Neural cell (in vitro differentiated cells): ENCODE measurements at regions not wholly inside any gene's neighbourhood (a gene's known extent, or its start where the extent isn't known, plus 50 kb on each side); places are given as distances from the start of the nearest gene placed in this dataset.

ENCODE experiments used
- MXI1 ChIP-seq: fragments of 450-650 bp; conservative IDR thresholded peaks from 2 replicates; pipeline ENCODE4 v1.6.1; 2014; ENCODE audit warnings: antibody characterized with exemption, mild to moderate bottlenecking; ENCODE audit not compliant: poor library complexity, severe bottlenecking
- RAD21 ChIP-seq: fragments of 450-650 bp; conservative IDR thresholded peaks from 2 replicates; pipeline ENCODE4 v1.6.1; 2014; ENCODE audit warnings: antibody characterized with exemption, mild to moderate bottlenecking, moderate library complexity
- TF ChIP-seq, protein P1 (sequence below): fragments of 450-650 bp; IDR thresholded peaks from 2 replicates; pipeline ENCODE4 v1.5.1; 2014; ENCODE audit warnings: antibody characterized with exemption, mild to moderate bottlenecking, moderate library complexity; ENCODE audit not compliant: poor library complexity, severe bottlenecking
- TF ChIP-seq, protein P2 (sequence below): IDR thresholded peaks from 2 replicates; pipeline ENCODE4 v1.6.1; 2012; ENCODE audit warnings: borderline replicate concordance

DNA sequence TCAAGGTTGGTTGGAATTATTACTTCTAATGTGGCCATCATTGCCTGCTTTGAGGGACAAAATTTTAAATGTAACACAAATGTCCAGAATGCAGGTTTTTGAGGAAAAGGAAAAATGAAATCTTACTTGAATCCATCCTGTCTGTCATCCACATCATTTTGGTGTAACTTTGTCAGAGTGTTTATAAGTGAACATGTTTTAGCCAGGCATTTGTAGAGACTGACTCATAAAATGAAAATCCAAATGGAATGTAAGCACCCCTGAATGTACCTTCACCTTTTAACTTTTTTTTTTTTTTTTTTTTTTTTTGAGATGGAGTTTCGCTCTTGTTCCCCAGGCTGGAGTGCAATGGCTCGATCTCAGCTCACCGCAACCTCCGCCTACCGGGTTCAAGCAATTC, 141.8 kb upstream of the BNIP2 start:
- TF ChIP-seq, protein P1, sequence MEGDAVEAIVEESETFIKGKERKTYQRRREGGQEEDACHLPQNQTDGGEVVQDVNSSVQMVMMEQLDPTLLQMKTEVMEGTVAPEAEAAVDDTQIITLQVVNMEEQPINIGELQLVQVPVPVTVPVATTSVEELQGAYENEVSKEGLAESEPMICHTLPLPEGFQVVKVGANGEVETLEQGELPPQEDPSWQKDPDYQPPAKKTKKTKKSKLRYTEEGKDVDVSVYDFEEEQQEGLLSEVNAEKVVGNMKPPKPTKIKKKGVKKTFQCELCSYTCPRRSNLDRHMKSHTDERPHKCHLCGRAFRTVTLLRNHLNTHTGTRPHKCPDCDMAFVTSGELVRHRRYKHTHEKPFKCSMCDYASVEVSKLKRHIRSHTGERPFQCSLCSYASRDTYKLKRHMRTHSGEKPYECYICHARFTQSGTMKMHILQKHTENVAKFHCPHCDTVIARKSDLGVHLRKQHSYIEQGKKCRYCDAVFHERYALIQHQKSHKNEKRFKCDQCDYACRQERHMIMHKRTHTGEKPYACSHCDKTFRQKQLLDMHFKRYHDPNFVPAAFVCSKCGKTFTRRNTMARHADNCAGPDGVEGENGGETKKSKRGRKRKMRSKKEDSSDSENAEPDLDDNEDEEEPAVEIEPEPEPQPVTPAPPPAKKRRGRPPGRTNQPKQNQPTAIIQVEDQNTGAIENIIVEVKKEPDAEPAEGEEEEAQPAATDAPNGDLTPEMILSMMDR = no peak
- TF ChIP-seq RAD21 (no peak), MXI1 (no peak)
- TF ChIP-seq, protein P2, sequence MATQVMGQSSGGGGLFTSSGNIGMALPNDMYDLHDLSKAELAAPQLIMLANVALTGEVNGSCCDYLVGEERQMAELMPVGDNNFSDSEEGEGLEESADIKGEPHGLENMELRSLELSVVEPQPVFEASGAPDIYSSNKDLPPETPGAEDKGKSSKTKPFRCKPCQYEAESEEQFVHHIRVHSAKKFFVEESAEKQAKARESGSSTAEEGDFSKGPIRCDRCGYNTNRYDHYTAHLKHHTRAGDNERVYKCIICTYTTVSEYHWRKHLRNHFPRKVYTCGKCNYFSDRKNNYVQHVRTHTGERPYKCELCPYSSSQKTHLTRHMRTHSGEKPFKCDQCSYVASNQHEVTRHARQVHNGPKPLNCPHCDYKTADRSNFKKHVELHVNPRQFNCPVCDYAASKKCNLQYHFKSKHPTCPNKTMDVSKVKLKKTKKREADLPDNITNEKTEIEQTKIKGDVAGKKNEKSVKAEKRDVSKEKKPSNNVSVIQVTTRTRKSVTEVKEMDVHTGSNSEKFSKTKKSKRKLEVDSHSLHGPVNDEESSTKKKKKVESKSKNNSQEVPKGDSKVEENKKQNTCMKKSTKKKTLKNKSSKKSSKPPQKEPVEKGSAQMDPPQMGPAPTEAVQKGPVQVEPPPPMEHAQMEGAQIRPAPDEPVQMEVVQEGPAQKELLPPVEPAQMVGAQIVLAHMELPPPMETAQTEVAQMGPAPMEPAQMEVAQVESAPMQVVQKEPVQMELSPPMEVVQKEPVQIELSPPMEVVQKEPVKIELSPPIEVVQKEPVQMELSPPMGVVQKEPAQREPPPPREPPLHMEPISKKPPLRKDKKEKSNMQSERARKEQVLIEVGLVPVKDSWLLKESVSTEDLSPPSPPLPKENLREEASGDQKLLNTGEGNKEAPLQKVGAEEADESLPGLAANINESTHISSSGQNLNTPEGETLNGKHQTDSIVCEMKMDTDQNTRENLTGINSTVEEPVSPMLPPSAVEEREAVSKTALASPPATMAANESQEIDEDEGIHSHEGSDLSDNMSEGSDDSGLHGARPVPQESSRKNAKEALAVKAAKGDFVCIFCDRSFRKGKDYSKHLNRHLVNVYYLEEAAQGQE = no peak
